ENCODE measurements at regions not wholly inside any gene's neighbourhood (a gene's known extent, or its start where the extent isn't known, plus 50 kb on each side); places are given as distances from the start of the nearest gene placed in this dataset.

DNA sequence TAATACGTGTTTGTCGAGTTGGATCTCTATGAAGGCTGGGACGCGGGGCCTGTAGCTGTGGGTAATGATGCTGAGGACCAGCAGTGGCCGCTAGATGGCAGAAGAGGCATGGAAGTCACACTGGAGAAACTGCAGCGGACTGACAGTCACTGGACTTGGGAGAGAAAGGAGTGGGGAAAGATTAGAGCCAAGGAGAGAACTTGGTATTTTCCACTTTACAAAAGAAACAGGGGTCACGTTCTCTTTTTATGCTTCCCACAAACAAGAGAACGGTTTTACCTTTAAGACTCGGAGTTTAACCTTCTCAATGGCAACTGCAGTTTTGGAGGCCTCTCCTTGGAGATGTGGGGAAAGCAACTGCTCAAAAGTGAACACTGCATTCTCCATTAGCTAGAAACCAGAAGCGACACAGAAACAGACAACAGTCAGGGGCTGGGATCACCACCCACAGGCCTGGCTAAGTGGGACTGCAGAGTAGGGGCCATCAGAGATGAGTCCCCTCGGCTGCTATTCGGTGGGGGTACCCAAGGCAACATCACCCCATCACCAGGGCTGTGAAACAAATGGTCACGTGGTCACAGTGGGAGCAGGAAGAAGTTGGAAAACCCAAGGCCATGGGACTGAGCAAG lies 51.1 kb upstream of the EDEM3 start:
- TF ChIP-seq, protein P1, sequence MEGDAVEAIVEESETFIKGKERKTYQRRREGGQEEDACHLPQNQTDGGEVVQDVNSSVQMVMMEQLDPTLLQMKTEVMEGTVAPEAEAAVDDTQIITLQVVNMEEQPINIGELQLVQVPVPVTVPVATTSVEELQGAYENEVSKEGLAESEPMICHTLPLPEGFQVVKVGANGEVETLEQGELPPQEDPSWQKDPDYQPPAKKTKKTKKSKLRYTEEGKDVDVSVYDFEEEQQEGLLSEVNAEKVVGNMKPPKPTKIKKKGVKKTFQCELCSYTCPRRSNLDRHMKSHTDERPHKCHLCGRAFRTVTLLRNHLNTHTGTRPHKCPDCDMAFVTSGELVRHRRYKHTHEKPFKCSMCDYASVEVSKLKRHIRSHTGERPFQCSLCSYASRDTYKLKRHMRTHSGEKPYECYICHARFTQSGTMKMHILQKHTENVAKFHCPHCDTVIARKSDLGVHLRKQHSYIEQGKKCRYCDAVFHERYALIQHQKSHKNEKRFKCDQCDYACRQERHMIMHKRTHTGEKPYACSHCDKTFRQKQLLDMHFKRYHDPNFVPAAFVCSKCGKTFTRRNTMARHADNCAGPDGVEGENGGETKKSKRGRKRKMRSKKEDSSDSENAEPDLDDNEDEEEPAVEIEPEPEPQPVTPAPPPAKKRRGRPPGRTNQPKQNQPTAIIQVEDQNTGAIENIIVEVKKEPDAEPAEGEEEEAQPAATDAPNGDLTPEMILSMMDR (conservative IDR thresholded peaks at IDR 0.05; ENCODE audit: low read depth, low read length): peak; percentile 97
- Histone ChIP-seq H3K9ac (no peak overlapping the region), H3K4me1 (ENCODE audit: low read depth, poor library complexity, severe bottlenecking) (peaks cover 21% of the 10 kb centered on the region), H2AFZ (ENCODE audit: low read depth) (0 out of 2 replicates have a peak overlapping the region, but pooled peaks have one; percentile 1), H3K4me2 (no peak overlapping the region), H3K27me3 (ENCODE audit: insufficient read depth, low read depth) (no peaks in the 10 kb centered on the region), H3K36me3 (ENCODE audit: insufficient read depth) (no peaks in the 10 kb centered on the region), H4K20me1 (ENCODE audit: insufficient read depth) (no peaks in the 10 kb centered on the region), H3K4me3 (IDR thresholded peaks at IDR 0.05; ENCODE audit: insufficient read depth, low read depth, low read length) (no peak overlapping the region), H3K27ac (no peak overlapping the region), H3K79me2 (ENCODE audit: insufficient read depth, low read depth) (no peaks in the 10 kb centered on the region)
